HG03432 (cell line): ENCODE measurements at regions not wholly inside any gene's neighbourhood (a gene's known extent, or its start where the extent isn't known, plus 50 kb on each side); places are given as distances from the start of the nearest gene placed in this dataset.

ENCODE experiments used
- ATAC-seq: cut with Tn5 transposase; IDR thresholded peaks from one replicate; pipeline ENCODE4 v1.9.1; 2021; ENCODE audit warnings: mild to moderate bottlenecking, moderate library complexity; ENCODE audit not compliant: unreplicated experiment

DNA sequence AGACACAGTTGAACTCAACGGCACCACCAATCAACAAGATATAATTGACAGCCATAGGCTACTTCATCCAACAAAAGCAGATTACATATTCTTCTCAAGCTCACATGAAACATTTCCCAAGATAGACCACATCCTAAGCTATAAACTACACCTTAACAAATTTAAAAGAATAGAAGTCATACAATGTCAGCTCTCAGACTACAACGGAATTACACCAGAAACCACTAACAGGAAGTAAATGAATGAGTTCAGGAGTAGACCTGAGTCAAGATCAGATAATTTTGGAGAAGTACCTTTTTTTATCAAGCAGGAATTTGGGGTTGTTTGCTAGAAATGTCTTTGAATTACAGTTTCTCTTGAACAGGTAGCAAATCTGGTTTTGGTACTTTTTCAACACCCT is 237.8 kb downstream of the TBX18 start:
- ATAC-seq: peak; percentile 52

GRCh38 chr6:84525907-84526306 is 238.5 kb downstream of the TBX18 start:
- no peak for ATAC-seq

GRCh38 chr6:84524636-84525035 is 239.8 kb downstream of the TBX18 start:
- ATAC-seq: no peak

- no peak for ATAC-seq
Measured at GRCh38 chr6:84522135-84522549, 242.3 kb downstream of the TBX18 start.

DNA sequence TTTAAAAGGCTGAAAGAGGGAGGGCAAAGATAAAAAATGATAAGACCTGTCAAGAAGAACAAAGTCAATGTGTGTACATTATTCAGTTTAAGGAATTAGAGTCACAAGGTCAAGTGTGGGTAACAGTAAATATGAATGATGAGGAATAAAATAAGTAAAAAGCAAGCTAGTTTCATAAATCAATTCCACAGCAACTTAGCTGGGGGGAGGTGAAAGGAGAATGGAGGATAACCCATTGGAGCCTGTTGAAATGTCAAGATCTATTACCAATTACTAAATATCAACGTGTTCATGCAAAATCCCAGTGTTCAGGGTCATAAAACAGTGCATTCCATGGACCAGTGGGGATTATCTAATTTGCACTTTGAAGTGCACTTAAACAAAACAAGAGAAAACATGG is 242.9 kb downstream of the TBX18 start:
- no peak for ATAC-seq

DNA sequence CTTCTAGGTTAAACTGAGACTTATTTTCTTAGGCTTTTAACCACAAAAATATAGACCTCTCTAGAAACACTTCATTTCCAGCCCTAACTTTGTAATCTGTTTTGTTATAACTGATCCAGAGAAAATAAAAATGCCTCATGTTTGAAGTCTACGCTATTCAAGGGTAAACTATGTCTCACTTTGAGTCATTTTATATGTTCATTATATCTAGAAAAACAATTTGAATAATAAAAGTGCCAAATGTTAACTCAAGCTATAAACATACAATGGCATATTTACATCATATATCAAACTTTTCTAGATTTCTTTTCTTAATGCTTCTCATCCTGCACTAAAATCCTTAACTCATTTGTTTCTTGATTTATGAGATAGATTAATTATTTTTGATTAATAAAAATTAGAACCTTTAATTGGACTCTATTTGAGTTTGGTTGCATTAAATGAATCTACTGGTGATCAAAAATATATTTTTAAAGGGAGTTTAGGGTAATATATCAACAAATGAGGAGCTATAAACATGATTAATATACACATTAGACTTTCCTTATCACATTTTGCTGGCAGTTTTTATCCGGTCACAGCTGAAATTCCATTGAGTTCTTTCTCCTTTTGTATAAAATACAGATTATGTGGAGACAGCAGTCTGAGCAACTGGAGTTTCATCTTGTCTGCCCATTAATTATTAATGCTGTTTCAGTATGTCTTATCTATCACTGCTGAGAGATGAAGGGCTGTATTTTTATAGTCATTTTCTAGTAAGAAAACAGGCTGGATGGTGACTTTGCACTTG is 246.5 kb downstream of the TBX18 start:
- ATAC-seq: no peak

GRCh38 chr6:84516154-84516553 is 248.2 kb downstream of the TBX18 start:
- no peak for ATAC-seq

GRCh38 chr6:84515067-84515466 is 249.3 kb downstream of the TBX18 start:
- ATAC-seq: no peak

- ATAC-seq: no peak
Measured at GRCh38 chr6:84514089-84514971, 250.1 kb downstream of the TBX18 start.

- ATAC-seq: no peak
Measured at GRCh38 chr6:84512391-84512790, 252.0 kb downstream of the TBX18 start.

GRCh38 chr6:84511929-84512328 is 252.5 kb downstream of the TBX18 start:
- no peak for ATAC-seq

DNA sequence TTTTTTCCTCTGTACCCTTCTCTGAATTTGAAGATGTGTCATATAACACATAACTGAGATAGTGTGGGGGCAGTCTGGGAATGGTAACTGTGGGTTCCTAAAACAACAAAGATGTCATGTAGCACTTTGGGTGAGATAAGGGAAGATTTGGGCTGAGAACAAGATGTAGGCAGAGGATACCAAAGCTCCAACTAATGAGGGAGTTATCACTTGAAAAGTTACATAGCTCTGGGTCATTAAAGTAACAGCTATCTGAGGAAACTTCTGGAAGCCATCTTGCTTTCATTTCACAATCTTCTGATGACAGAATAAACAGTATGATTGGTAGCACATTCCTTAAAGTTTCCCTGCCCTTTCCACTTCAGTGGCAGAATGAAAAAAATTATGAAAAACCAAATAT is 255.4 kb downstream of the TBX18 start:
- no peak for ATAC-seq

DNA sequence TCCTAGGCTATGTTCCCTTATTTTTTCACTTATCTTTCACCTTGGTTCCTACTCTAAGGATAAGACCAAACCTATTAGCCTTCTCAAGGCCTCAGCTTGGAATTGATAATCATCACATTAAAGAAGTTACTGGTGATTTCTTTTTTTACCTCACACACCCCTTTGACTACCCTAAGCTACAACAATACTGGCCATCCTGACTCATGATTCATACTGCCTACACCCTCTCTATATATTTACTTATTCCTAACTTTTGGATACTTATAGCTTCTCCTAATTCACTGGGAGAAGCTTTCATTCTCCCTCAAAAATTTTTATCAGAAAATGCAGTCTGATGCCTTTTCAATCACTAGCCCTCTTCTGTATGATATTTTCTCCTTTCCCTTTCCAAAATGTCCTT is 256.1 kb downstream of the TBX18 start:
- no peak for ATAC-seq

DNA sequence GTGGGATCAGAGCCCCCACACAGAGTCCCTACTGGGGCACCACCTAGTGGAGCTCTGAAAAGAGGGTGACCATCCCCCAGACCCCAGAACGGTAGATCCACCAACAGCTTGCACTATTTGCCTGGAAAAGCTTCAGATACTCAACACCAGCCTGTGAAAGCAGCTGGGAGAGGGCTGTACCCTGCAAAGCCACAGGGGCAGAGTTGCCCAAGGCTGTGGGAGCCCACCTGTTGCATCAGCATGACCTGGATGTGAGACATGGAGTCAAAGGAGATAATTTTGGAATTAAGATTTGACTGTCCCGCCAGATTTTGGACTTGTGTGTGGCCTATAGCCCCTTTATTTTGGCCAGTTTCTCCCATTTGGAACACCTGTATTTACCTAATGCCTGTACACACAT is 260.4 kb downstream of the TBX18 start:
- no peak for ATAC-seq

DNA sequence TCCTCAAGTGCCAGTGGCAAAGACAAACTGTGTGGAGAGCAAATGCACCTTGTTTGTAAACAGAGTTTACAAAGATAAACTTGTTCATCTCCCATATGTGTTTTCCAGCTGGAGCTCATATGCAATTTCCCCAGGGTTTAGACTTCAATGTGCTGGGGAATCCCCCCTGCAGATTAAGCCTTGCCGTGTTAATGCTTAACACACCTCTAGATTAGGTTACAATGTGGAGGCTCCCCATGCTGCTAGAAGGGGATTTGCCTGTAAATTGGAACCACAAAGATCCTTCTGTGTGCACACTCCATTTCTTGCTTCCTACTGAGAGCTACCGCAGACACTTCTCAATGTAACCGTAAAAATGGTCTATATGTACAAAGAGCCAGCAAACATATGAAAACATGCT is 263.1 kb downstream of the TBX18 start:
- ATAC-seq: no peak

DNA sequence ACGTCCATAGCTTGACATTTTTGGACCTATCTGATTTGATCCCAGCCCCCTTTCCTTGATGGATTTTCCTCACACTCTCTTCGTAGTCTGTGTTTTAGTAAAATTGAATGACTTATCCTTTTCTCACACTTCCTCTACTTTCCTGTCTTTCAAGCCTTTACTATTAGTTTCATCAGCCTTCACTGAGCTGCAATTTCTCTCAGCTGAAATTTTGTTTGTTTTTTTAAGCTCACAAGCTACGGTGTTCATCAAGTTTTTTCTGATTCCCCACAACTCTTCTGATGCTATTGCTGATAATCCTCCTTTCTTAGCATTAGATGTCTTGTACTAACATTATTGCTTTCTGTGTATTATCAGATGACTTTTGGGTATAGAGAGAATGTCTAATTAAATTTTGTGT is 263.7 kb downstream of the TBX18 start:
- ATAC-seq: no peak

DNA sequence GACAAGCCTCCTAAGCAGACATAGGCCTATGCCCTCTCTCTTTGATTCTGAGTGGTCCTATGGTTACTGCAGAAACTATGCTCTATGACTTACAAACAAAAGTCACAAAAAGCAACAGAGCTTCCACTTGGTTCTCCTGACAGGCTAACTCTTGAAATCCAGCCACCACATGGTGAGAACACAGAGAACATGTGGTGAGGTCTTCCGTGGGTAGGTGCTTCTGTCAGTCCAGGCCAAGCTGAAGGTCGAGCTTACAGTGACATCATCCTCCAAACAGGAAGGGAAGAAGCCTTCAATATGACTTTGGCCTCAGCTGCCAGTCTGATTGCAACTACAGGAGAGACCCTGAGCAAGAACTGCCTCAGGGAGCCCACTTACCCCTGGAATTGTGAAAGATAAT is 265.5 kb downstream of the TBX18 start:
- ATAC-seq: no peak

- ATAC-seq: no peak
Measured at GRCh38 chr6:84492241-84493165, 265.1 kb upstream of the CEP162 start.

DNA sequence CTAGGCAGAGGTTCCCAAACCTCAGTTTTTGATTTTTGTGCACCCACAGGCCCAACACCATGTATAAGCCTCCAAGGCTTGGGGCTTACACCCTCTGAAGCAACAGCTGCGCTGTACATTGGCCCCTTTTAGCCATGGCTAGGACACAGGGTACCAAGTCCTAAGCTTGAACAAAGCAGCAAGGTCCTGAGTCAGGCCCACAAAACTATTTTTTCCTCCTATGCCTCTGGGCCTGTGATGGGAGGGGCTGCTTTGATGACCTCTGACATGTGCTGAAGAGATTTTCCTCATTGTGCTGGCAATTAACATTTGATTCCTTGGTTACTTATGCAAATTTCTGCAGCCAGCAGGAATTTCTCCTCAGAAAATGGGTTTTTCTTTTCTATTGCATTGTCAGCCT is 262.2 kb upstream of the CEP162 start:
- ATAC-seq: no peak

DNA sequence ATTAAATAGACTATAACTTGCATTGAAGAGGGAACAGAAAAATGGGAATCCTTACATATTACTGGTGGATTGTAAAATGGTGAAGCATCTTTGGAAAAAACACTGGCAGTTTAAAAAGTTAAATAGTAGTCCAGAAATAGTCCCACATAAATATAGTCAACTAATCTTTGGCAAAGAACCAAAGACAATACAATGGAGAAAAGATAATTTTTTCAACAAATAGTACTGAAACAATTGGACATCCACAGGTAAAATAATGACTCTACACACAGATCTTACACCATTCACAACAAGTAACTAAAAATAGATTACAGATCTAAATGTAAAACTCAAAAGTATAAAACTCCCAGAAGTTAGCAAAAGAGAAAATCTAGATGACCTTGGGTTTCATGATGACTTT is 259.1 kb upstream of the CEP162 start:
- no peak for ATAC-seq

DNA sequence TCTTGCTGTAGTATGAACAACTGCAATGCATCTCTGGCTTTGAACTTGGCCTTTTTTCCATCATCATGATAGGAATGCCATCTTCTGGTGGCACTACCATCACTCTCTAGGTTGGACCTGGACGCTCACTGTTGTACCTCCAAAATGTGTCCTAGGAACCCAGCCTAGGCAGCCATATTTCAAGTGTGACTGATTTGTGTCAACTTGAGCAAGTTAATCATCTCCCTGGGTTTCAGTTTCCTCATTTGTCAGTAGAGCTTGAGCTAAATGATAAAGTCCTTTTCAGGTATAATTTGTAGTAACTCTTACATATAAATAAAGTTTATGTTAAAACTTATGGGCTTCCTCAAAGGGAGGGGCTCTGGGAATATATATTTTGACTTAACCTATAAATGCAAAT is 241.7 kb upstream of the CEP162 start:
- peak; percentile 46 for ATAC-seq
